Tibial nerve (tissue), 4 donors: ENCODE measurements at regions not wholly inside any gene's neighbourhood (a gene's known extent, or its start where the extent isn't known, plus 50 kb on each side); places are given as distances from the start of the nearest gene placed in this dataset.

Source experiments
- CTCF ChIP-seq, 5 experiments: fragments of 200-600 bp in 3 of 5; fragments of 450-650 bp in 2 of 5; sonication (generic) in 3 of 5; IDR thresholded peaks; one replicate each; pipeline ENCODE4 v1.5.1; 2016 to 2019; ENCODE audit warnings: antibody characterized with exemption in 5 of 5, mild to moderate bottlenecking in 3 of 5, moderate library complexity in 2 of 5
- EP300 ChIP-seq, 2 donors: sonication (generic); formaldehyde crosslinking; IDR thresholded peaks; one replicate each; pipeline ENCODE4 v1.6.1; 2017; ENCODE audit warnings: antibody characterized with exemption in 2 of 2, mild to moderate bottlenecking in 1 of 2
- POLR2A ChIP-seq, 2 donors: fragments of 450-650 bp; IDR thresholded peaks; one replicate each; pipeline ENCODE4 v1.6.1; 2017; ENCODE audit warnings: antibody characterized with exemption in 2 of 2, mild to moderate bottlenecking in 2 of 2, moderate library complexity in 2 of 2

GRCh38 chr3:30122359-30122758, 484.0 kb upstream of the TGFBR2 start:
- TF ChIP-seq CTCF (IDR thresholded peaks at IDR 0.05) (no peak), POLR2A (IDR thresholded peaks at IDR 0.05) (no peak), EP300 (IDR thresholded peaks at IDR 0.05) (no peak)
